ENCODE measurements at regions not wholly inside any gene's neighbourhood (a gene's known extent, or its start where the extent isn't known, plus 50 kb on each side); places are given as distances from the start of the nearest gene placed in this dataset.
"Not testable (repeated sequence)": the region's sequence is repeated elsewhere in the genome, so short reads cannot be mapped to it uniquely, and the experiment has no call there.

- DNase-seq: no peak
- intact Hi-C loops (cut with DNase I): no loop called here
Measured at GRCh38 chr3:166444336-166444735, 607.1 kb upstream of the BCHE start.

DNA sequence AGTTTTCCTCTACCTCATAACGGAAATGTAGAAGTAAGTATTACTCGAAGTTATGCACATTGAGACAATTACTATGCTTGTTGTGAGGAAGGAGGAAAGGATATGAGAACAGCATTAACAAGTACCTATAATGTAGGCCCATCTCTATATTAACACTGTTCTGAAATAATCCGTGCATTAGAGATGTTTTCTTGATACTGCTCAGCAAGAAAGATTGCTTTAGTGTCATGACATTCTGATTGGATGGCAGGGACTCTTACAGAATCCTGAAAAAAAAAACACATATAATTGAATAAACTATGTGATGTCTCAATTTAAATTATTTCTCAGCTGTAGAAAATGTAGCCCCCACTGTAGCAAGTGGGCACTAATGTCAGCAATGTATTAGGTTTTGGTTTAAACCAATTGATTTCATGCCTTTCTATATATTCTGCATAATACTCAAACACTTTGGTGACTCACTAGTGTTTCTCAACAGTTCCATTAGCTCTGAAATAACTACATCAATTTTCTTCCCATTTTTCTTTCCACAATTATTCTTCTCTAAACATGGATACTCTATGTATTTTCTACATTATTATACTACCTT, 598.3 kb upstream of the BCHE start:
- intact Hi-C loops (cut with DNase I): no loop called here
- DNase-seq: no peak

GRCh38 chr3:166433060-166433459, 595.8 kb upstream of the BCHE start:
- no peak for DNase-seq
- intact Hi-C loops (cut with DNase I): no loop called here

GRCh38 chr3:166425900-166426611, 588.8 kb upstream of the BCHE start:
- intact Hi-C loops (cut with DNase I): no loop called here
- no peak for DNase-seq

GRCh38 chr3:166425021-166425420, 587.8 kb upstream of the BCHE start:
- DNase-seq: no peak
- intact Hi-C loops (cut with DNase I): no loop called here

DNA sequence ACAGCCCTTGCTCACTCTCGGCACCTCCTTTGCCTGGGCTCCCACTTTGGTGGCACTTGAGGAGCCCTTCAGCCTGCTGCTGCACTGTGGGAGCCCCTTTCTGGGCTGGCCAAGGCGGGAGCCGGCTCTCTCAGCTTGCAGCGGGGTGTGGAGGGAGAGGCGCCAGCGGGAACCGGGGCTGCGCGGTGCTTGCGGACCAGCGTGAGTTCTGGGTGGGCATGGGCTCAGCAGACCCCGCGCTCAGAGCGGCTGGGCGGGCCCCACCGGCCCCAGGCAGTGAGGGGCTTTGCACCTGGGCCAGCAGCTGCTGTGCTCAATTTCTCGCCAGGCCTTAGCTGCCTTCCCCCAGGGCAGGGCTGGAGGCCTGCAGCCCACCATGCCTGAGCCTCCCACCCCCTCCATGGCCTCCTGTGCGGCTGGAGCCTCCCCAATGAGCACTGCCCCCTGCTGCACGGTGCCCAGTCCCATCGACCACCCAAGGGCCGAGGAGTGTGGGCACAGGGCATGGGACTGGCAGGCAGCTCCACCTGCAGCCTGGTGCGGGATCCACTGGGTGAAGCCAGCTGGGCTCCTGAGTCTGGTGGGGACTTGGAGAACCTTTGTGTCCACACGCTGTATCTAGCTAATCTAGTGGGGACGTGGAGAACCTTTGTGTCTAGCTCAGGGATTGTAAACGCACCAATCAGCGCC, 586.7 kb upstream of the BCHE start:
- DNase-seq; intact Hi-C loops (cut with DNase I): not testable (repeated sequence)

GRCh38 chr3:166422556-166422955, 585.3 kb upstream of the BCHE start:
- no peak for DNase-seq
- intact Hi-C loops (cut with DNase I): no loop called here

DNA sequence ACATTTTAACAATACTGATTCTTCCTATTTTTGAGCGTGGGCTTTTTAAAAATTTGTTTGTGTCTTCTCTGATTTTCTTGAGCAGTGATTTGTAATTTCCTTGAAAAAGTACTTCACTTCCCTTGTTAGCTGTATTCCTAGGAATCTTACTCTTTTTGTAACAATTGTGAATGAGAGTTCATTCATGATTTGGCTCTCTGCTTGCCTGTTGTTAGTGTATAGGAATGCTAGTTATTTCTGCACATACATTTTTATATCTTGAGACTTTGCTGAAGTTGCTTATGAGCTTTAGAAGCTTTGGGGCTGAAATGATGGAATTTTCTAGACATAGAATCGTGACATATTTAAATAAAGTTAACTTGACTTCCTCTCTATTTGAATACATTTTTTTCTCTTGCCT, 582.8 kb upstream of the BCHE start:
- DNase-seq: no peak
- intact Hi-C loops (cut with DNase I): no loop called here

- intact Hi-C loops (cut with DNase I): no loop called here
Measured at GRCh38 chr3:166405896-166406295, 568.7 kb upstream of the BCHE start.

GRCh38 chr3:166405465-166405864, 568.2 kb upstream of the BCHE start:
- DNase-seq: no peak
- intact Hi-C loops (cut with DNase I): no loop called here

More at GRCh38 chr3:166405896-166406295, 568.7 kb upstream of the BCHE start:
- DNase-seq: no peak

DNA sequence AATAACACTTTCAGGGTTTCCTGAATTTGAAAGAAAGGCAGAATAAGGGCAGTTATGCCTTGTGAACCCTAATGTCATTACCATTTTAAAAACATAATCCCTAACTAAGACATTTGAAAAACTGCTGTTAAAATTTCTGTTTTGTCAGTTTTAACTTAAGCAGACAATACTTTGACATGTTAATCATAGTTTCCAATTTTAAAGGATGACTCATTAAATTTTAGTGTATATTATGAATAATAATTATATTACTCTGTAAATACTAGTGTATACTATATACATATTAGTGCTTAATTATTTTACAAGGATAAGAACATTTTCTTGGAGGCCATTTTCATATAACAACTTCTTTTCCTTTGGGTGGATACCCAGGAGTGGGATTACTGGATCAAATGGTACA, 553.1 kb upstream of the BCHE start:
- DNase-seq: no peak
- intact Hi-C loops (cut with DNase I): no loop called here

DNA sequence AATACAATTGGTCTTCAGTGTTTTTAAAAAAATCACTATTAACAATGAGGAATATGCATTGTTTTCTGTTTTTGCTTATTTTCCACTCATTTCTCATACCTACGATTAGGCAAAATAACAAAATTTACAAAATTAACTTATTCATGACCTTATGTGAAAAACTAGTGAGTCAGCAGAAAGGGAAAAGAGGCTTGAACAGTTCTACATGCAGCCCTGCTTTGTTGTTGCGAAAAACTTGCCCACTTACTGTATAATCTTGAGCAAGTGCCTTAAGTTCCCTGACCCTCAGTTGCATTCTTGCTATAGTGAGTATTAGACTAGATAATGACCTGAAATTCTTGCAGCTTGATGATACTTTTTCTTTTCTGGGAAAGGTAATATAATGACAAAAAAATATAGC, 551.1 kb upstream of the BCHE start:
- no peak for DNase-seq
- intact Hi-C loops (cut with DNase I): no loop called here

GRCh38 chr3:166372571-166373106, 535.4 kb upstream of the BCHE start:
- intact Hi-C loops (cut with DNase I): no loop called here
- no peak for DNase-seq

DNA sequence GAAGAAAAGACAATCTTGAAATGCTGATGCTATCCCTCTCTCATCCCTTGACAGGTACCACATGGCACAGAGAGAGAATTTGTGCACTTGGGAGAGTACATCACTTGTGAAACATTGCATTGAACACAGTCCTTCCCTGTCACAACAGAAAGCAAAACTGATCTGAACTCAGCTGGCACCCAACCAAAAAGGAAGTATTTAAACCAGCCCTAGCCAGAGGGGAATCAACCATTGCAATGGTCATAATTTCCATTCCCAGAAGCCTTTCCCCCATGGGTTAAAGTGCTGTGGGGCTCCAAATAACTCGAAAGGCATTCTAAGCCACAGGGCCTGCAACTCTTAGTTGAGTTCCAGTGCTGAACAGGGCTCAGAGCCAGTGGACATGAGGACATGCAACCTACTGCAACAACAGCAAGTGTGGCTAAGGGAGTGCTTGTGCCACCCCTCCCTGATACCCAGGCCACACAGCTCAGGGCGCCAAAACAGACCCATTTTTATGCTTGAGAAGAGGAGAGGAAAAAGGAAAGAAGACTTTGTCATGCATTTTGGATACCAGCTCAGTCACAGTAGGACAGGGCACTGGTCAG, 530.8 kb upstream of the BCHE start:
- intact Hi-C loops (cut with DNase I): no loop called here

DNA sequence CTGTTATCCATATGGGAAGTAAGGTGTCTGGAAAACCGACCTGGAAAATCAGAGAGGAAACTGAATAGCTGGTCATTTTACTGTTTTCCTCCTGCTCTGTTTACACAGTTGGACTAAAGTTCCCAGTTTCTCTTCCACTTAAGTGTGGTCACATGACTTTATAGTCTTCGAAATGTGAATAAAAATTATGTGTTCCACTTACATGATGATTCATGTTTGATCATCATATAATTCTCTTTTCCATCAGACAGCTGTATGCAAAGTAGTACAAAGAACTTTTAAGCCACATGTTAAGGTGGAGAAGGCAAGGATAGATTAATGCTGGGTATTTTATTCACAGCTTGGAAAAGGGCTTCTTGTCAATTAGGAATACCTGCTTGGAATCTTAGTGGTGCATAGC, 525.5 kb upstream of the BCHE start:
- DNase-seq: no peak
- intact Hi-C loops (cut with DNase I): no loop called here

More for the DNA sequence above, 530.8 kb upstream of the BCHE start:
- DNase-seq: no peak

GRCh38 chr3:166360720-166361119, 523.5 kb upstream of the BCHE start:
- intact Hi-C loops (cut with DNase I): no loop called here
- DNase-seq: no peak

DNA sequence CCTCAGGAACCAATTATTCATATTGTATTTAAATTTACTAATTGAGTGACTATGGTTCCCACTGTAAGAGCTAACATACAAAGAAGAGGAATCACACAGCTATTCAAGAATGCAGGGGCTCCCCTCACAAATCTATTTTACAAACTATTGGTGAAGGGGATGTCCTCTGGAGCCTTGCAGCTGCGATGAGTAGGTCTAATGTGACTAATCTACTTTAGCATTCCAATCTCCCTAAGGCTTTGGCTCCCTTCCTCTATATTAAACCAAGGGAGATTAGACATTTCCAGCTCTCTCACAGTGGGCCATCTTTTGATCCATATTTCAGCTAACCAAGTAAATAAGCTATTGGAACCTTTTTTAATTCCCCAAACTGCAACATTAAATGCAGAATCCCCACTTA, 514.2 kb upstream of the BCHE start:
- intact Hi-C loops (cut with DNase I): no loop called here

GRCh38 chr3:166340604-166341266, 503.5 kb upstream of the BCHE start:
- intact Hi-C loops (cut with DNase I): no loop called here
- DNase-seq: no peak

More for the DNA sequence above, 514.2 kb upstream of the BCHE start:
- no peak for DNase-seq

- intact Hi-C loops (cut with DNase I): no loop called here
- DNase-seq: no peak
Measured at GRCh38 chr3:166324401-166324800, 487.2 kb upstream of the BCHE start.

Data from head of caudate nucleus (tissue), 42 donors.